DOHH2 (cell line): ENCODE measurements at regions not wholly inside any gene's neighbourhood (a gene's known extent, or its start where the extent isn't known, plus 50 kb on each side); places are given as distances from the start of the nearest gene placed in this dataset.

Experiments used
- H3F3A ChIP-seq: fragments of 200-600 bp; sonication (generic), shearing (Covaris generic); 2 replicates; pipeline ENCODE4 v1.6.0; 2016; ENCODE audit warnings: antibody characterized with exemption, mild to moderate bottlenecking; ENCODE audit not compliant: control insufficient read depth, insufficient read depth
- H3K27ac ChIP-seq: fragments of 200-600 bp; sonication (generic); 2 replicates; pipeline ENCODE4 v1.5.1; 2014; ENCODE audit warnings: low read depth, mild to moderate bottlenecking, low read length, moderate library complexity
- H3K27me3 ChIP-seq: fragments of 200-600 bp; sonication (generic); 2 replicates; pipeline ENCODE4 v1.6.1; 2014; ENCODE audit warnings: mild to moderate bottlenecking, low read length, mixed read lengths; ENCODE audit not compliant: control insufficient read depth
- H3K36me3 ChIP-seq: fragments of 200-600 bp; sonication (generic); 2 replicates; pipeline ENCODE4 v1.6.1; 2014; ENCODE audit warnings: mild to moderate bottlenecking, low read length, moderate library complexity, mixed read lengths; ENCODE audit not compliant: control insufficient read depth
- H3K4me1 ChIP-seq: fragments of 200-600 bp; sonication (generic); 2 replicates; pipeline ENCODE4 v1.6.1; 2014; ENCODE audit warnings: mild to moderate bottlenecking, low read length, mixed read lengths; ENCODE audit not compliant: control insufficient read depth
- H3K4me2 ChIP-seq: fragments of 200-600 bp; sonication (generic); 2 replicates; pipeline ENCODE4 v1.6.0; 2014; ENCODE audit warnings: mild to moderate bottlenecking, low read length, moderate library complexity
- H3K4me3 ChIP-seq: fragments of 200-600 bp; sonication (generic); 2 replicates; pipeline ENCODE4 v1.5.1; 2014; ENCODE audit warnings: mild to moderate bottlenecking, low read length, mixed read lengths
- H3K79me2 ChIP-seq: fragments of 200-600 bp; sonication (generic); 2 replicates; pipeline ENCODE4 v1.6.1; 2014; ENCODE audit warnings: mild to moderate bottlenecking, low read length, mixed read lengths; ENCODE audit not compliant: control insufficient read depth
- H3K9me2 ChIP-seq: fragments of 200-600 bp; sonication (generic); replicated peaks from 2 replicates; pipeline ENCODE4 v1.6.1; 2014; ENCODE audit warnings: mild to moderate bottlenecking, low read length, mixed read lengths; ENCODE audit not compliant: control insufficient read depth
- H3K9me3 ChIP-seq: fragments of 200-600 bp; sonication (generic); 2 replicates; pipeline ENCODE4 v1.6.1; 2014; ENCODE audit warnings: antibody characterized with exemption, low read length, mixed read lengths; ENCODE audit not compliant: control insufficient read depth, insufficient read depth
- H4K20me1 ChIP-seq: fragments of 200-600 bp; sonication (generic); 2 replicates; pipeline ENCODE4 v1.6.0; 2014; ENCODE audit warnings: low read depth, mild to moderate bottlenecking, antibody characterized with exemption, low read length, moderate library complexity; ENCODE audit not compliant: control insufficient read depth, insufficient read depth
- EZH2phosphoT487 ChIP-seq: fragments of 200-600 bp; sonication (generic); IDR thresholded peaks from 2 replicates; pipeline ENCODE4 v1.6.1; 2017; ENCODE audit warnings: borderline replicate concordance, mild to moderate bottlenecking, antibody characterized with exemption, low read length, moderate library complexity, mixed read lengths
- TF ChIP-seq, protein P1 (sequence below): fragments of 200-600 bp; sonication (generic); IDR thresholded peaks from one replicate; pipeline ENCODE4 v1.5.1; 2014; ENCODE audit warnings: antibody characterized with exemption, mild to moderate bottlenecking, low read depth, low read length; ENCODE audit not compliant: poor library complexity, severe bottlenecking

DNA sequence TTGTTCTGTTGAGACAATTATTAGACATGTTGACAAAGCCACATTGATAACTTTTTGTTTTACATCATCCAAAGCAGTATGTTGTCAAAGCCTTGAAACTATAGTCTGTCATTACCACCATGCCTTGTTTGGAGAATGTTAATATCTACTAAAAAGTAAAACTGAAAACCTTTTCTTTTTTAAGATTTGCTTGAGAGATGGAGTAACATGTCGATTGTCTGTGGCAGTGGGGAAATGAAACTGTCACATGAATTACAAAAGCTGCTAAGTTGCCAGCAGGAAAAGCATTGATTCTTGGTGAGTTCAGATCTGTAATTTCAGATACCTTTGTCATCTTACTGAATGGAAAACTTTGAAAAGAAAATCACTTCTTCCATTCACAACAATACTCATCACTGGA lies 69.1 kb downstream of the TFPI2 start:
- no peaks in the 10 kb centered on the region for H3K79me2 ChIP-seq
- TF ChIP-seq EZH2phosphoT487 = no peak
- TF ChIP-seq, protein P1, sequence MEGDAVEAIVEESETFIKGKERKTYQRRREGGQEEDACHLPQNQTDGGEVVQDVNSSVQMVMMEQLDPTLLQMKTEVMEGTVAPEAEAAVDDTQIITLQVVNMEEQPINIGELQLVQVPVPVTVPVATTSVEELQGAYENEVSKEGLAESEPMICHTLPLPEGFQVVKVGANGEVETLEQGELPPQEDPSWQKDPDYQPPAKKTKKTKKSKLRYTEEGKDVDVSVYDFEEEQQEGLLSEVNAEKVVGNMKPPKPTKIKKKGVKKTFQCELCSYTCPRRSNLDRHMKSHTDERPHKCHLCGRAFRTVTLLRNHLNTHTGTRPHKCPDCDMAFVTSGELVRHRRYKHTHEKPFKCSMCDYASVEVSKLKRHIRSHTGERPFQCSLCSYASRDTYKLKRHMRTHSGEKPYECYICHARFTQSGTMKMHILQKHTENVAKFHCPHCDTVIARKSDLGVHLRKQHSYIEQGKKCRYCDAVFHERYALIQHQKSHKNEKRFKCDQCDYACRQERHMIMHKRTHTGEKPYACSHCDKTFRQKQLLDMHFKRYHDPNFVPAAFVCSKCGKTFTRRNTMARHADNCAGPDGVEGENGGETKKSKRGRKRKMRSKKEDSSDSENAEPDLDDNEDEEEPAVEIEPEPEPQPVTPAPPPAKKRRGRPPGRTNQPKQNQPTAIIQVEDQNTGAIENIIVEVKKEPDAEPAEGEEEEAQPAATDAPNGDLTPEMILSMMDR = no peak
- no peaks in the 10 kb centered on the region for H3K9me2 ChIP-seq
- no peaks in the 10 kb centered on the region for H3K36me3 ChIP-seq
- no peaks in the 10 kb centered on the region for H3K9me3 ChIP-seq
- H3K27ac ChIP-seq = no peak overlapping the region
- H4K20me1 ChIP-seq = no peaks in the 10 kb centered on the region
- no peak overlapping the region for H3K4me3 ChIP-seq
- no peaks in the 10 kb centered on the region for H3K4me1 ChIP-seq
- H3K27me3 ChIP-seq = peaks cover 18% of the 10 kb centered on the region
- no peak overlapping the region for H3K4me2 ChIP-seq
- H3F3A ChIP-seq = no peaks in the 10 kb centered on the region

DNA sequence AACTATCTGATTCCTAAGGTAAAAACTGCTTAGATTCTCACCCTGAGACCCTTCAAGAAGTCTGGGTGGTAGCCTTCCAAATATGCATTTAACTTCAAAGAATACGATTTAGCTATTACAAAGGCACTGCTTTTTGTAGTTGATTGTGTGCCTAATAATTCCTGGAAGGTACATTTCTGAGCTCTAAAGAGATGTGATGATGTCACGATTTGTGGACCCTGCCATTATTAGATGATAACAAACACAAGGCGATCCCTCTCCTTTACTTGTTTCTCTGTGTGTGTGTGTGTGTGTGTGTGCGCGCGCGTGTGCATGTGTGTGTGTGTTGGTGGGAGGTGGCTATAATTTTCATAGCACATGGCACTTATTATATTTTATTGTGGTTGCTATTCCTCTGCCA lies 70.9 kb downstream of the TFPI2 start:
- no peaks in the 10 kb centered on the region for H3K9me3 ChIP-seq
- TF ChIP-seq, protein P1 = no peak
- no peak for TF ChIP-seq EZH2phosphoT487
- no peak overlapping the region for H3K4me2 ChIP-seq
- H3K4me1 ChIP-seq = no peaks in the 10 kb centered on the region
- no peaks in the 10 kb centered on the region for H3K9me2 ChIP-seq
- no peaks in the 10 kb centered on the region for H3F3A ChIP-seq
- H3K36me3 ChIP-seq = no peaks in the 10 kb centered on the region
- H3K27ac ChIP-seq = no peak overlapping the region
- peaks cover 13% of the 10 kb centered on the region for H3K27me3 ChIP-seq
- H4K20me1 ChIP-seq = no peaks in the 10 kb centered on the region
- no peak overlapping the region for H3K4me3 ChIP-seq
- no peaks in the 10 kb centered on the region for H3K79me2 ChIP-seq

DNA sequence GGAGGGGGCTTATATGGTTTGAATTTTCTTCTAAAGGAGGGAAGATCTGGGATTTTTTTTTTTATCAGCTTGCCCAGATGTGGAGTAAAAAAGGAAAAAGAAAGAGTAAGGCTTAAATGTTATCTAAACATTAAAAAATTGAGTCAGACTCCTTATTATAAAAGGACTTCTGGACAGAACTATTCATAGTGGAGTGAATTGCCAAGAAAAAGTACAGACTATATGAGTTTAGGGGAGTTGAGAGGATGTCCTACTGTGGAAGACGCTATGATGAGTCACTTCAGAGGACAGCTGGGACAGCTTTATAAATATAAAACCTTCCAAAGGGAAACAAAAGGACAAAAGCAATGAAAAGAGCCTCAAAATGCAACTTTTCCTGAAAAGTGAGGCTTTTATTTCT lies 73.0 kb downstream of the TFPI2 start:
- Histone ChIP-seq H3K4me1 (no peaks in the 10 kb centered on the region), H3K27me3 (peaks cover 4% of the 10 kb centered on the region), H3K79me2 (no peaks in the 10 kb centered on the region), H3K36me3 (no peaks in the 10 kb centered on the region), H4K20me1 (no peaks in the 10 kb centered on the region), H3F3A (no peaks in the 10 kb centered on the region), H3K4me3 (no peak overlapping the region), H3K9me2 (no peaks in the 10 kb centered on the region), H3K27ac (no peak overlapping the region), H3K9me3 (no peaks in the 10 kb centered on the region), H3K4me2 (no peak overlapping the region)
- TF ChIP-seq, protein P1 = no peak
- no peak for TF ChIP-seq EZH2phosphoT487

DNA sequence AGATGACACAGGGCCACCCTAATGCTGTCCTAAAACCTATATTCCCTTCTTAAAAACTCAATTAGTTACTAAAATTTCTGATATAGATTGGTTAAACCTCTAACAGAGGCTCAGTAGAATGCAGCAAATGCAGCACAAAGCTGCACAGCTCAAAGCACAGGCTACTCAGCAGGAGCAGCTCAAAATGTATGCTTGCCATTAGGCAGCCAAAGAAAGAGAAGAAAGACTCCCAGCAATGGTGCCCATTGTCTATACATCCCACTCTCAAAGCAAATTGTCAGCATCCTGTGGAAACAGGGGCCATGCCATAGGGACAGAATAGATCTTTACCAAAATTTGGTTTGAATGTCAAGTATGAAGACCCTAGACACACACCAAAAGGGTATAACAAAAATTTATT lies 73.5 kb downstream of the TFPI2 start:
- no peaks in the 10 kb centered on the region for H3F3A ChIP-seq
- no peak overlapping the region for H3K4me2 ChIP-seq
- H3K4me3 ChIP-seq = no peak overlapping the region
- no peaks in the 10 kb centered on the region for H3K27me3 ChIP-seq
- H3K9me2 ChIP-seq = no peaks in the 10 kb centered on the region
- H3K4me1 ChIP-seq = no peaks in the 10 kb centered on the region
- H4K20me1 ChIP-seq = no peaks in the 10 kb centered on the region
- no peak overlapping the region for H3K27ac ChIP-seq
- H3K79me2 ChIP-seq = no peaks in the 10 kb centered on the region
- TF ChIP-seq, protein P1 = no peak
- no peak for TF ChIP-seq EZH2phosphoT487
- no peaks in the 10 kb centered on the region for H3K9me3 ChIP-seq
- no peaks in the 10 kb centered on the region for H3K36me3 ChIP-seq
